IMR-90 (cell line): ENCODE measurements at regions not wholly inside any gene's neighbourhood (a gene's known extent, or its start where the extent isn't known, plus 50 kb on each side); places are given as distances from the start of the nearest gene placed in this dataset.
A peak's percentile ranks its signal among the peaks of the same experiment; 100 is the strongest.

Experiments
- ATAC-seq: fragments of 200-7000 bp; cut with Tn5 transposase; 2 replicates; pipeline ENCODE4 v1.9.1; 2020; ENCODE audit warnings: low read depth, mild to moderate bottlenecking, moderate library complexity
- BruUV-seq: library from RNA; stranded (reverse); fragments of 400-500 nt; replicated peaks from 2 replicates; lab custom pipeline; 2021; lab: Mats Ljungman, UMichigan
- CTCF ChIA-PET: fragments of 300-600 bp; formaldehyde crosslinking; extraction: SDS; loops from one replicate; lab custom pipeline; 2021; ENCODE audit warnings: antibody characterized with exemption; lab: Yijun Ruan, JAX
- POLR2A ChIA-PET: fragments of 300-600 bp; sonication (Branson Sonifier 250); formaldehyde crosslinking; loops from one replicate; lab custom pipeline; 2022; ENCODE audit warnings: antibody characterized with exemption; ENCODE audit not compliant: unreplicated experiment; lab: Charles Lee
- DNase-seq: peaks from one replicate; pipeline ENCODE4 v3.0.0; 2013
- H2AFZ ChIP-seq: replicated peaks from 2 replicates; pipeline ENCODE3; 2013; ENCODE audit warnings: low read length, mild to moderate bottlenecking; ENCODE audit not compliant: poor library complexity
- H2AK5ac ChIP-seq: 2 replicates; pipeline ENCODE4 v1.6.1; 2013; ENCODE audit warnings: low read depth, low read length, inconsistent platforms
- H2AK9ac ChIP-seq: replicated peaks from 2 replicates; pipeline ENCODE3; 2013; ENCODE audit warnings: mild to moderate bottlenecking, low read depth, low read length, moderate library complexity; ENCODE audit not compliant: poor library complexity
- H2BK120ac ChIP-seq: 2 replicates; pipeline ENCODE4 v1.6.1; 2013; ENCODE audit warnings: low read depth, low read length, inconsistent platforms
- H2BK15ac ChIP-seq: 3 replicates; pipeline ENCODE4 v1.6.1; 2013; ENCODE audit warnings: low read depth, low read length, inconsistent platforms
- H2BK20ac ChIP-seq: 2 replicates; pipeline ENCODE4 v1.6.1; 2013; ENCODE audit warnings: low read depth, mild to moderate bottlenecking, inconsistent platforms, low read length, moderate library complexity
- H2BK5ac ChIP-seq: 2 replicates; pipeline ENCODE4 v1.6.1; 2013; ENCODE audit warnings: mild to moderate bottlenecking, low read depth, low read length, inconsistent platforms; ENCODE audit not compliant: poor library complexity, severe bottlenecking
- H3K14ac ChIP-seq: replicated peaks from 2 replicates; pipeline ENCODE4 v1.6.1; 2013; ENCODE audit warnings: low read depth, low read length, inconsistent platforms
- H3K18ac ChIP-seq: 2 replicates; pipeline ENCODE4 v1.6.1; 2013; ENCODE audit warnings: low read depth, low read length, control low read depth
- H3K23ac ChIP-seq: 2 replicates; pipeline ENCODE4 v1.6.1; 2013; ENCODE audit warnings: low read depth, low read length, inconsistent platforms
- H3K27ac ChIP-seq: 2 replicates; pipeline ENCODE4 v1.5.1; 2013; ENCODE audit warnings: mild to moderate bottlenecking, control low read depth, low read length; ENCODE audit not compliant: insufficient read depth
- H3K27me3 ChIP-seq: 2 replicates; pipeline ENCODE4 v1.6.1; 2013; ENCODE audit warnings: low read length; ENCODE audit not compliant: control insufficient read depth, insufficient read depth
- H3K36me3 ChIP-seq: 2 replicates; pipeline ENCODE4 v1.6.1; 2013; ENCODE audit warnings: low read length, mixed read lengths; ENCODE audit not compliant: control insufficient read depth, insufficient read depth
- H3K4ac ChIP-seq: 2 replicates; pipeline ENCODE4 v1.6.1; 2013; ENCODE audit warnings: low read depth, low read length, inconsistent platforms
- H3K4me1 ChIP-seq: 2 replicates; pipeline ENCODE4 v1.6.1; 2013; ENCODE audit warnings: low read length, mixed read lengths; ENCODE audit not compliant: control insufficient read depth, insufficient read depth
- H3K4me2 ChIP-seq: 2 replicates; pipeline ENCODE4 v1.6.1; 2013; ENCODE audit warnings: low read depth, mild to moderate bottlenecking, control low read depth, low read length, moderate library complexity
- H3K4me3 ChIP-seq: 2 replicates; pipeline ENCODE4 v1.5.1; 2013; ENCODE audit warnings: low read depth, mild to moderate bottlenecking, control low read depth, low read length, moderate library complexity; ENCODE audit not compliant: insufficient read depth
- H3K56ac ChIP-seq: 2 replicates; pipeline ENCODE4 v1.6.1; 2013; ENCODE audit warnings: low read length, inconsistent platforms; ENCODE audit not compliant: insufficient read depth; ENCODE audit errors: extremely low read depth
- H3K79me1 ChIP-seq, 2 experiments: 2 replicates each; pipeline ENCODE4 v1.6.1; 2013; ENCODE audit warnings: low read length in 2 of 2, inconsistent platforms in 1 of 2, low read depth in 1 of 2
- H3K9ac ChIP-seq: 2 replicates; pipeline ENCODE4 v1.6.1; 2013; ENCODE audit warnings: low read depth, low read length, control low read depth
- H3K9me1 ChIP-seq: 2 replicates; pipeline ENCODE4 v1.6.1; 2013; ENCODE audit warnings: low read length, inconsistent platforms; ENCODE audit not compliant: insufficient read depth
- H3K9me3 ChIP-seq: 2 replicates; pipeline ENCODE4 v1.6.1; 2013; ENCODE audit warnings: low read length; ENCODE audit not compliant: control insufficient read depth, insufficient read depth
- H4K20me1 ChIP-seq: 2 replicates; pipeline ENCODE4 v1.6.1; 2013; ENCODE audit warnings: low read length, inconsistent platforms; ENCODE audit not compliant: insufficient read depth
- H4K5ac ChIP-seq: 2 replicates; pipeline ENCODE4 v1.6.1; 2013; ENCODE audit warnings: mild to moderate bottlenecking, low read depth, low read length, control low read depth
- H4K8ac ChIP-seq, 2 experiments: 2 replicates each; pipeline ENCODE4 v1.6.1; 2013; ENCODE audit warnings: low read depth in 2 of 2, low read length in 2 of 2, control low read depth in 1 of 2, inconsistent platforms in 1 of 2
- H4K91ac ChIP-seq: 2 replicates; pipeline ENCODE4 v1.6.1; 2013; ENCODE audit warnings: low read depth, low read length, inconsistent platforms; ENCODE audit not compliant: insufficient read depth
- BHLHE40 ChIP-seq: fragments of 150-350 bp; IDR thresholded peaks from 2 replicates; pipeline ENCODE4 v1.6.1; 2016; ENCODE audit warnings: mild to moderate bottlenecking, low read depth, low read length
- CEBPB ChIP-seq: IDR thresholded peaks from 2 replicates; pipeline ENCODE4 v1.6.1; 2012; ENCODE audit warnings: low read depth, low read length, improper control_type of control experiment
- CHD1 ChIP-seq: IDR thresholded peaks from 2 replicates; pipeline ENCODE4 v1.6.1; 2012; ENCODE audit warnings: low read depth, low read length, improper control_type of control experiment
- FOS ChIP-seq: fragments of 150-350 bp; IDR thresholded peaks from 2 replicates; pipeline ENCODE4 v1.6.1; 2016; ENCODE audit warnings: low read depth, low read length
- MAZ ChIP-seq: IDR thresholded peaks from 2 replicates; pipeline ENCODE4 v1.6.1; 2012; ENCODE audit warnings: low read depth, mild to moderate bottlenecking, low read length, improper control_type of control experiment, moderate library complexity, borderline replicate concordance
- MXI1 ChIP-seq: IDR thresholded peaks from 2 replicates; pipeline ENCODE4 v1.6.1; 2012; ENCODE audit warnings: low read depth, mild to moderate bottlenecking, low read length, moderate library complexity, borderline replicate concordance
- POLR2A ChIP-seq: IDR thresholded peaks from 2 replicates; pipeline ENCODE4 v1.6.1; 2012; ENCODE audit warnings: mild to moderate bottlenecking, low read depth, low read length
- RAD21 ChIP-seq: IDR thresholded peaks from 2 replicates; pipeline ENCODE4 v1.6.1; 2012; ENCODE audit warnings: low read length, improper control_type of control experiment
- RCOR1 ChIP-seq: IDR thresholded peaks from 2 replicates; pipeline ENCODE4 v1.6.1; 2012; ENCODE audit warnings: mild to moderate bottlenecking, low read length, improper control_type of control experiment; ENCODE audit not compliant: insufficient replicate concordance
- RFX5 ChIP-seq: IDR thresholded peaks from 2 replicates; pipeline ENCODE4 v1.8.0; 2012; ENCODE audit warnings: low read depth, mild to moderate bottlenecking, low read length, moderate library complexity
- SMC3 ChIP-seq: fragments of 150-350 bp; IDR thresholded peaks from 2 replicates; pipeline ENCODE4 v1.6.1; 2016; ENCODE audit warnings: low read depth, mild to moderate bottlenecking, antibody characterized with exemption, low read length, moderate library complexity
- WGBS, 2 experiments: methylation state at CpG; one replicate each; pipeline versions ENCODE4 v1.1.5 to v1.1.7; 2013; ENCODE audit warnings: missing lambda C conversion rate in 2 of 2; ENCODE audit not compliant: insufficient read length in 1 of 2; ENCODE audit errors: extremely low coverage in 2 of 2; 5-methylcytosine and 5-hydroxymethylcytosine counted together
- dilution Hi-C: fragments of 300-500 bp; cut with HindIII; formaldehyde crosslinking; loops from one replicate; pipeline ENCODE4 v1.14.3; 2018; ENCODE audit warnings: low sequenced_read_pairs; ENCODE audit not compliant: unreplicated experiment
- in situ Hi-C: fragments of 300-500 bp; cut with MboI; formaldehyde crosslinking; loops from 3 replicates; pipeline ENCODE4 v1.14.3; 2019; ENCODE audit warnings: low sequenced_read_pairs, inconsistent platforms, mixed read lengths
- intact Hi-C: fragments of 100-400 bp; cut with micrococcal nuclease; formaldehyde crosslinking; loops from 2 replicates; pipeline ENCODE4 v1.10.0; 2022
- TF ChIP-seq, protein P1 (sequence below): conservative IDR thresholded peaks from 2 replicates; pipeline ENCODE4 v1.5.1; 2012; ENCODE audit warnings: mild to moderate bottlenecking, low read depth, low read length, improper control_type of control experiment

DNA sequence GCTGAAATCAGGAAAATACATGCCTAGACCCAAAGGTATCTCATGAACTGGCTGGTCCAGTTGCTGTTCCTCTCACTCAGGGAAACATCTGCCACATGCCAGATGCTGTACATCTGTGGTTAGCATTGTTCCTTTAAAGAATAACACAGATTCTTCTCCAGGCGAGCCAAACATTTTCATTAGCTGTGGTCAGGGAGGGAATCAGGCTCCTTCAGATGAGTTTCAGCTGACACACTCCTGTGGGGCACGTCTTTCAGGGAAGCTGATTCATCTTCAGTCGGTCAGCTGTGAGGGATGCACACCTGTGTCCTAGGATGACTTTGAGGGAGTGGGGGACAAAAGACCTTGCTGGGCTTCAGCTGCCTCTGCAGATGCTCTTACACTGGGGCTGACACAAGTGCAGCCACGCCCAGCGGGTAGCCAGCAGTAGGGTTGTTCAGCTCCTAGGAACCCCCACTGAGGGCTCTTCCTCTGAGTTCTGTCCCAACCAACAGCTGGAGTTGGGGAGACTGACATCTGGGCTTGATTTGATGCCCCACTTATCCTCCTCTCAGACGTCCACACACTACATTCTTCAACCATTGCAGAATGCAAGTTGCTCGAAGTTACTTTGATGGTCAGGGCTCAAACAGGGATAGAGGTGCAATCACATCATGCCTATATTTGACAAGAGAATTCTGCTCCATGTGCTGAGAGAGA lies 155.0 kb downstream of the NUAK1 start:
- intact Hi-C loops: loop anchor here (5.0 kb wide), 1 partner anchor 99 kb away; no protein-coding TSS in a partner anchor

More for the DNA sequence above, 155.0 kb downstream of the NUAK1 start:
- peak overlapping the region; percentile 89 for H2AK5ac ChIP-seq
- H3K27ac ChIP-seq: peak overlapping the region; percentile 49; the same call in 1 of the 2 replicates
- H2BK5ac ChIP-seq: peak overlapping the region; percentile 62
- WGBS, 2 experiments: no CpG with 5 or more reads among the region's 7 CpGs
- H3K9me1 ChIP-seq: peaks cover 15% of the 10 kb centered on the region
- peak overlapping the region; percentile 43; the same call in 1 of the 2 replicates for H4K5ac ChIP-seq
- no peak overlapping the region for H3K4me3 ChIP-seq
- peaks cover 23% of the 10 kb centered on the region for H3K4me1 ChIP-seq
- H3K9ac ChIP-seq: no peak overlapping the region
- peak overlapping the region; percentile 42 for H3K4ac ChIP-seq
- POLR2A ChIA-PET: no interaction called here
- H3K79me1 ChIP-seq: no peaks in the 10 kb centered on the region
- H2BK20ac ChIP-seq: peak overlapping the region; percentile 92
- no peak overlapping the region for H2AK9ac ChIP-seq
- no peak overlapping the region for H3K23ac ChIP-seq
- no peak overlapping the region for H2AFZ ChIP-seq
- ATAC-seq (peak; percentile 52), DNase-seq (peak; percentile 93)
- no peaks in the 10 kb centered on the region for H3K27me3 ChIP-seq
- no peak overlapping the region for H3K56ac ChIP-seq
- H4K20me1 ChIP-seq: no peaks in the 10 kb centered on the region
- no peaks in the 10 kb centered on the region for H3K36me3 ChIP-seq
- peak overlapping the region in 1 of 2 experiments; percentile 56; a peak in 2 of 4 replicates for H4K8ac ChIP-seq
- H4K91ac ChIP-seq: peak overlapping the region; percentile 41
- peak overlapping the region; percentile 26; the same call in 1 of the 3 replicates for H2BK15ac ChIP-seq
- peak overlapping the region; percentile 21; the same call in 1 of the 2 replicates for H3K14ac ChIP-seq
- H3K9me3 ChIP-seq: no peaks in the 10 kb centered on the region
- in situ Hi-C loops: no loop called here
- CTCF ChIA-PET: no interaction called here
- no TSS peak for BruUV-seq
- TF ChIP-seq BHLHE40 (peak; percentile 51; the same call in 1 of the 2 replicates), FOS (0 out of 2 replicates have a peak, but pooled peaks have one; percentile 23), RCOR1 (peak; percentile 36), MAZ (0 out of 2 replicates have a peak, but pooled peaks have one; percentile 38), SMC3 (no peak), CEBPB (no peak), POLR2A (no peak), MXI1 (no peak), CHD1 (no peak), RFX5 (no peak), RAD21 (peak; percentile 18; the same call in 1 of the 2 replicates)
- TF ChIP-seq, protein P1, sequence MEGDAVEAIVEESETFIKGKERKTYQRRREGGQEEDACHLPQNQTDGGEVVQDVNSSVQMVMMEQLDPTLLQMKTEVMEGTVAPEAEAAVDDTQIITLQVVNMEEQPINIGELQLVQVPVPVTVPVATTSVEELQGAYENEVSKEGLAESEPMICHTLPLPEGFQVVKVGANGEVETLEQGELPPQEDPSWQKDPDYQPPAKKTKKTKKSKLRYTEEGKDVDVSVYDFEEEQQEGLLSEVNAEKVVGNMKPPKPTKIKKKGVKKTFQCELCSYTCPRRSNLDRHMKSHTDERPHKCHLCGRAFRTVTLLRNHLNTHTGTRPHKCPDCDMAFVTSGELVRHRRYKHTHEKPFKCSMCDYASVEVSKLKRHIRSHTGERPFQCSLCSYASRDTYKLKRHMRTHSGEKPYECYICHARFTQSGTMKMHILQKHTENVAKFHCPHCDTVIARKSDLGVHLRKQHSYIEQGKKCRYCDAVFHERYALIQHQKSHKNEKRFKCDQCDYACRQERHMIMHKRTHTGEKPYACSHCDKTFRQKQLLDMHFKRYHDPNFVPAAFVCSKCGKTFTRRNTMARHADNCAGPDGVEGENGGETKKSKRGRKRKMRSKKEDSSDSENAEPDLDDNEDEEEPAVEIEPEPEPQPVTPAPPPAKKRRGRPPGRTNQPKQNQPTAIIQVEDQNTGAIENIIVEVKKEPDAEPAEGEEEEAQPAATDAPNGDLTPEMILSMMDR: no peak
- dilution Hi-C loops: no loop called here
- peak overlapping the region; percentile 47 for H3K18ac ChIP-seq
- H3K4me2 ChIP-seq: no peak overlapping the region
- H2BK120ac ChIP-seq: peak overlapping the region; percentile 83
